Esophagus (tissue), 2 donors: ENCODE measurements at regions not wholly inside any gene's neighbourhood (a gene's known extent, or its start where the extent isn't known, plus 50 kb on each side); places are given as distances from the start of the nearest gene placed in this dataset.

Experiments
- H3K27ac ChIP-seq, 2 donors: one replicate each; pipeline ENCODE4 v1.5.1; 2013; ENCODE audit warnings: low read depth in 2 of 2, mild to moderate bottlenecking in 2 of 2, inconsistent platforms in 1 of 2, low read length in 1 of 2, moderate library complexity in 1 of 2
- H3K27me3 ChIP-seq, 2 donors: one replicate each; pipeline ENCODE4 v1.6.1; 2013; ENCODE audit warnings: low read length in 2 of 2, control low read depth in 1 of 2, mild to moderate bottlenecking in 1 of 2; ENCODE audit not compliant: insufficient read depth in 2 of 2, control insufficient read depth in 1 of 2
- H3K36me3 ChIP-seq, 2 donors: one replicate each; pipeline ENCODE4 v1.6.1; 2013; ENCODE audit warnings: low read length in 1 of 2; ENCODE audit not compliant: control insufficient read depth in 2 of 2, insufficient read depth in 2 of 2
- H3K4me1 ChIP-seq, 2 donors: one replicate each; pipeline ENCODE4 v1.6.1; 2013; ENCODE audit warnings: low read length in 1 of 2; ENCODE audit not compliant: control insufficient read depth in 2 of 2, insufficient read depth in 2 of 2
- H3K4me3 ChIP-seq, 2 donors: one replicate each; pipeline ENCODE4 v1.5.1; 2013; ENCODE audit warnings: low read length in 2 of 2, mild to moderate bottlenecking in 2 of 2, low read depth in 1 of 2, moderate library complexity in 1 of 2
- H3K9me3 ChIP-seq, 2 donors: one replicate each; pipeline ENCODE4 v1.6.1; 2013; ENCODE audit warnings: mild to moderate bottlenecking in 2 of 2, low read depth in 1 of 2, low read length in 1 of 2, moderate library complexity in 1 of 2; ENCODE audit not compliant: control insufficient read depth in 2 of 2, insufficient read depth in 1 of 2
- WGBS, 2 donors: extraction: QIAGEN DNeasy Blood & Tissue Kit; methylation state at CpG; one replicate each; pipeline ENCODE4 v1.1.7; 2013; 5-methylcytosine and 5-hydroxymethylcytosine counted together
- donor health status: healthy with polysubstance abuse.
- donor health status: Bipolar disorder and iron deficiency.

DNA sequence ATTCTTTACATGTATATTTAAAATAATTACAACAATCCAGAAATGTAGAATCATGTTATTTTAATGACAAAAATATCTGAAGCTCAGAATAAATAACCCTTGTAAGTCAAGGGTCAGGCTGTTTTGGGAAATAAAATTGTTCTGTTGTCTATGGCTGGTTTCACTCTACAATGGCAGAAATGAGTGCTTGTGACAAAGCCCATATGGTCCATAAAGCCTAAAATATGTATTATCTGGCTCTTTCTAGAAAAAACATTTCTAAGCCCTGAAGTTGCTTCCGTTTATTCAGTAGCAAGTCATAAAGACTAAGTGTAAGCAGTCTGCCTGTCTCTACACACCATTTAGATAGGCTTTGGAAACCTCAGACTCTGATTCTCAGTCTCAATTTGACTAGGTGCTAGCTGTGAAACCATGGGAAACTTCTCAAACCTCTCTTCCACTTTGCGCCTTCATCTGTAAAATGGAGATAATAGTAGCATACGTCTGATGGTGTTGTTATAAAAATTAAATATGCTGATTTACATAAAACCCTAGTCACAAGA lies 365.7 kb upstream of the CA10 start:
- Histone ChIP-seq H3K36me3 (no peaks in the 10 kb centered on the region), H3K9me3 (no peaks in the 10 kb centered on the region), H3K27me3 (no peaks in the 10 kb centered on the region), H3K27ac (no peak overlapping the region), H3K4me3 (no peak overlapping the region), H3K4me1 (no peaks in the 10 kb centered on the region)
- 80% methylated on average over 3 of the region's 3 CpGs for WGBS, 2 donors

GRCh38 chr17:52517176-52517575 lies 358.7 kb upstream of the CA10 start:
- H3K9me3 ChIP-seq = no peaks in the 10 kb centered on the region
- no peak overlapping the region for H3K4me3 ChIP-seq
- no peaks in the 10 kb centered on the region for H3K27me3 ChIP-seq
- no peaks in the 10 kb centered on the region for H3K4me1 ChIP-seq
- H3K27ac ChIP-seq = no peak overlapping the region
- H3K36me3 ChIP-seq = no peaks in the 10 kb centered on the region

- no peaks in the 10 kb centered on the region for H3K9me3 ChIP-seq
- H3K4me1 ChIP-seq = no peaks in the 10 kb centered on the region
- no peaks in the 10 kb centered on the region for H3K36me3 ChIP-seq
- no peak overlapping the region for H3K4me3 ChIP-seq
- H3K27ac ChIP-seq = no peak overlapping the region
- 45 to 63% methylated on average over 2 of the region's 2 CpGs for WGBS, 2 donors
- H3K27me3 ChIP-seq = no peaks in the 10 kb centered on the region
Observed at GRCh38 chr17:52515927-52516326, 357.4 kb upstream of the CA10 start.

GRCh38 chr17:52505601-52506000 lies 347.1 kb upstream of the CA10 start:
- H3K27me3 ChIP-seq = no peaks in the 10 kb centered on the region
- H3K27ac ChIP-seq = no peak overlapping the region
- H3K4me3 ChIP-seq = no peak overlapping the region
- no peaks in the 10 kb centered on the region for H3K9me3 ChIP-seq
- H3K36me3 ChIP-seq = no peaks in the 10 kb centered on the region
- H3K4me1 ChIP-seq = no peaks in the 10 kb centered on the region

GRCh38 chr17:52504081-52504480 lies 345.6 kb upstream of the CA10 start:
- H3K9me3 ChIP-seq = no peaks in the 10 kb centered on the region
- no peaks in the 10 kb centered on the region for H3K27me3 ChIP-seq
- no peak overlapping the region for H3K27ac ChIP-seq
- no peak overlapping the region for H3K4me3 ChIP-seq
- WGBS, 2 donors = 70 to 76% methylated on average over 1 of the region's 1 CpG
- no peaks in the 10 kb centered on the region for H3K36me3 ChIP-seq
- H3K4me1 ChIP-seq = no peaks in the 10 kb centered on the region

GRCh38 chr17:52495646-52496045 lies 337.1 kb upstream of the CA10 start:
- Histone ChIP-seq H3K27me3 (no peaks in the 10 kb centered on the region), H3K27ac (no peak overlapping the region), H3K4me3 (no peak overlapping the region), H3K36me3 (no peaks in the 10 kb centered on the region), H3K9me3 (peaks cover 2% of the 10 kb centered on the region in 2 donors), H3K4me1 (no peaks in the 10 kb centered on the region)
- 64 to 69% methylated on average over 5 of the region's 5 CpGs for WGBS, 2 donors

GRCh38 chr17:52482271-52482670 lies 323.8 kb upstream of the CA10 start:
- Histone ChIP-seq H3K9me3 (no peaks in the 10 kb centered on the region), H3K36me3 (no peaks in the 10 kb centered on the region), H3K4me1 (no peaks in the 10 kb centered on the region), H3K27me3 (no peaks in the 10 kb centered on the region), H3K4me3 (no peak overlapping the region), H3K27ac (no peak overlapping the region)
- WGBS, 2 donors = 69% methylated on average over 3 of the region's 3 CpGs

GRCh38 chr17:52477824-52478699 lies 319.5 kb upstream of the CA10 start:
- Histone ChIP-seq H3K9me3 (no peaks in the 10 kb centered on the region), H3K36me3 (no peaks in the 10 kb centered on the region), H3K27me3 (no peaks in the 10 kb centered on the region), H3K27ac (no peak overlapping the region), H3K4me1 (no peaks in the 10 kb centered on the region), H3K4me3 (no peak overlapping the region)
- 71 to 76% methylated on average over 9 of the region's 9 CpGs for WGBS, 2 donors

- Histone ChIP-seq H3K9me3 (no peaks in the 10 kb centered on the region), H3K4me3 (no peak overlapping the region), H3K27me3 (no peaks in the 10 kb centered on the region), H3K4me1 (no peaks in the 10 kb centered on the region), H3K27ac (no peak overlapping the region), H3K36me3 (no peaks in the 10 kb centered on the region)
- WGBS, 2 donors = 65 to 75% methylated on average over 2 of the region's 2 CpGs
Observed at GRCh38 chr17:52476638-52477313, 318.3 kb upstream of the CA10 start.
